Neutrophil (primary cell): ENCODE measurements at regions not wholly inside any gene's neighbourhood (a gene's known extent, or its start where the extent isn't known, plus 50 kb on each side); places are given as distances from the start of the nearest gene placed in this dataset.

Source experiments
- H3K27ac ChIP-seq: fragments of 200-600 bp; sonication (generic); 2 replicates; pipeline ENCODE4 v1.5.1; 2016; ENCODE audit warnings: mild to moderate bottlenecking, moderate library complexity
- H3K27me3 ChIP-seq: fragments of 200-600 bp; sonication (generic); 2 replicates; pipeline ENCODE4 v1.6.0; 2016; ENCODE audit warnings: mild to moderate bottlenecking
- H3K36me3 ChIP-seq: fragments of 200-600 bp; sonication (generic); 2 replicates; pipeline ENCODE4 v1.5.1; 2017
- H3K4me1 ChIP-seq, 2 experiments: fragments of 200-600 bp in 1 of 2; sonication (generic) in 1 of 2; 1 replicate in 1 of 2; 2 replicates in 1 of 2; pipeline versions ENCODE4 v1.5.1 to v1.6.1; 2013 to 2016; ENCODE audit warnings: low read depth in 1 of 2, low read length in 1 of 2, mild to moderate bottlenecking in 1 of 2, moderate library complexity in 1 of 2; ENCODE audit not compliant: control insufficient read depth in 1 of 2, insufficient read depth in 1 of 2
- H3K4me3 ChIP-seq, 2 experiments: fragments of 200-600 bp in 1 of 2; sonication (generic) in 1 of 2; 1 replicate in 1 of 2; 2 replicates in 1 of 2; pipeline ENCODE4 v1.5.1; 2013 to 2016; ENCODE audit warnings: low read depth in 1 of 2, low read length in 1 of 2, mild to moderate bottlenecking in 1 of 2, moderate library complexity in 1 of 2
- H3K9me3 ChIP-seq: fragments of 200-600 bp; sonication (generic); 2 replicates; pipeline ENCODE4 v1.5.1; 2016
- CTCF ChIP-seq: fragments of 200-600 bp; sonication (generic); IDR thresholded peaks from 2 replicates; pipeline ENCODE4 v1.5.1; 2016; ENCODE audit warnings: antibody characterized with exemption

- Histone ChIP-seq H3K36me3 (no peaks in the 10 kb centered on the region), H3K27me3 (no peaks in the 10 kb centered on the region), H3K4me3 (no peak overlapping the region), H3K27ac (no peak overlapping the region), H3K4me1 (no peaks in the 10 kb centered on the region), H3K9me3 (no peaks in the 10 kb centered on the region)
- no peak for TF ChIP-seq CTCF
Measured at GRCh38 chr6:119965900-119966299, 616.3 kb upstream of the MAN1A1 start.

GRCh38 chr6:119965008-119965407 is 615.4 kb upstream of the MAN1A1 start:
- TF ChIP-seq CTCF = no peak
- Histone ChIP-seq H3K4me1 (no peaks in the 10 kb centered on the region), H3K27ac (no peak overlapping the region), H3K27me3 (no peaks in the 10 kb centered on the region), H3K9me3 (no peaks in the 10 kb centered on the region), H3K36me3 (no peaks in the 10 kb centered on the region), H3K4me3 (no peak overlapping the region)

- no peaks in the 10 kb centered on the region for H3K36me3 ChIP-seq
- no peak for TF ChIP-seq CTCF
- H3K27me3 ChIP-seq = no peaks in the 10 kb centered on the region
- H3K4me1 ChIP-seq = no peaks in the 10 kb centered on the region
- H3K27ac ChIP-seq = no peak overlapping the region
- no peaks in the 10 kb centered on the region for H3K9me3 ChIP-seq
- no peak overlapping the region for H3K4me3 ChIP-seq
Measured at GRCh38 chr6:119962505-119962904, 612.9 kb upstream of the MAN1A1 start.

- Histone ChIP-seq H3K27me3 (no peaks in the 10 kb centered on the region), H3K4me3 (no peak overlapping the region), H3K9me3 (no peaks in the 10 kb centered on the region), H3K4me1 (no peaks in the 10 kb centered on the region), H3K27ac (no peak overlapping the region), H3K36me3 (no peaks in the 10 kb centered on the region)
- no peak for TF ChIP-seq CTCF
Measured at GRCh38 chr6:119961450-119961849, 611.9 kb upstream of the MAN1A1 start.

- Histone ChIP-seq H3K4me3 (no peak overlapping the region), H3K9me3 (no peaks in the 10 kb centered on the region), H3K27me3 (no peaks in the 10 kb centered on the region), H3K36me3 (no peaks in the 10 kb centered on the region), H3K4me1 (no peaks in the 10 kb centered on the region), H3K27ac (no peak overlapping the region)
- no peak for TF ChIP-seq CTCF
Measured at GRCh38 chr6:119960456-119960855, 610.9 kb upstream of the MAN1A1 start.

- Histone ChIP-seq H3K4me3 (no peak overlapping the region), H3K4me1 (no peaks in the 10 kb centered on the region), H3K9me3 (no peaks in the 10 kb centered on the region), H3K27me3 (no peaks in the 10 kb centered on the region), H3K36me3 (no peaks in the 10 kb centered on the region), H3K27ac (no peak overlapping the region)
- no peak for TF ChIP-seq CTCF
Measured at GRCh38 chr6:119960036-119960435, 610.5 kb upstream of the MAN1A1 start.
